Gastroesophageal sphincter (tissue), 3 donors: ENCODE measurements at regions not wholly inside any gene's neighbourhood (a gene's known extent, or its start where the extent isn't known, plus 50 kb on each side); places are given as distances from the start of the nearest gene placed in this dataset.

Experiments
- CTCF ChIP-seq, 4 experiments: fragments of 200-600 bp in 2 of 4; fragments of 450-650 bp in 2 of 4; sonication (generic) in 1 of 4; IDR thresholded peaks; one replicate each; pipeline ENCODE4 v1.5.1; 2017 to 2019; ENCODE audit warnings: antibody characterized with exemption in 4 of 4, mild to moderate bottlenecking in 2 of 4, moderate library complexity in 2 of 4
- EP300 ChIP-seq: sonication (generic); formaldehyde crosslinking; IDR thresholded peaks from one replicate; pipeline ENCODE4 v1.6.1; 2017; ENCODE audit warnings: antibody characterized with exemption, mild to moderate bottlenecking
- POLR2A ChIP-seq, 2 donors: fragments of 450-650 bp; IDR thresholded peaks; one replicate each; pipeline ENCODE4 v1.6.1; 2017; ENCODE audit warnings: antibody characterized with exemption in 2 of 2, mild to moderate bottlenecking in 2 of 2, moderate library complexity in 1 of 2
- POLR2AphosphoS5 ChIP-seq: sonication (generic); formaldehyde crosslinking; IDR thresholded peaks from one replicate; pipeline ENCODE4 v1.6.1; 2017; ENCODE audit warnings: antibody characterized with exemption

DNA sequence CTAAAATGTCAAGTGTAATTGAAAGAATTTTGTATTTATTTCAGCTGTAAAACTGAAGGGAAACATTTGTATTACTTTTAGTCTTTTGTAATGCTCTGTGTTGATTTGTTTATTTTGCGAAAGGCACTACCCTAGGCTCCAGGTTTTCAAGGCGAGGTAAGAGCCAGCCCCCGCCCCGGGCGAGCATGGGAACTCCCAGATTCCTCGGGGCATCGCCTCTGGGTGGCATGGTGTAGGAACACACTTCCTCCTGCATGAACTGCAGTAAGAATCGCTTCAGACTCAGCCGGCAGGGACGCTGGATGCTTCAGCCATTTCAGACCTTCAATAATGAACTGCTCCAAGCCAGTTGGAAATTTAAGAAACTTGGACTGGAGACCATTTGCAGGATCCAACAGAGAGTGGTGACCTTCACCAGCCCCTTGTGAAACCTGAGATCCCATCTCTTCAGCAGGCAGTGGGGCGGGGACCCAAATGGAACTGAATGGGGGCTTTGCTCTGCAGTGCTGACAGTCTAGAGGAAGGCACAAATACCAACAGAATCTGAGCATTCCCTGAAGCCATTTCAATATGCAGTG, 544.3 kb upstream of the MGMT start:
- TF ChIP-seq CTCF (IDR thresholded peaks at IDR 0.05) (no peak), POLR2AphosphoS5 (no peak), EP300 (no peak), POLR2A (IDR thresholded peaks at IDR 0.05) (no peak)
